Panc1 (cell line): ENCODE measurements at regions not wholly inside any gene's neighbourhood (a gene's known extent, or its start where the extent isn't known, plus 50 kb on each side); places are given as distances from the start of the nearest gene placed in this dataset.

ENCODE experiments used
- CTCF ChIP-seq: fragments of 450-650 bp; IDR thresholded peaks from 2 replicates; pipeline ENCODE4 v1.5.1; 2017; ENCODE audit warnings: mild to moderate bottlenecking
- POLR2AphosphoS5 ChIP-seq: IDR thresholded peaks from 2 replicates; pipeline ENCODE4 v1.6.1; 2012; ENCODE audit warnings: mild to moderate bottlenecking, low read depth, low read length, moderate library complexity
- REST ChIP-seq, 2 experiments: IDR thresholded peaks; 2 replicates each; pipeline ENCODE4 v1.6.1; 2011 to 2012; ENCODE audit warnings: low read depth in 2 of 2, control low read depth in 1 of 2, low read length in 1 of 2, mild to moderate bottlenecking in 1 of 2, moderate library complexity in 1 of 2; ENCODE audit not compliant: insufficient read depth in 1 of 2
- SIN3A ChIP-seq: IDR thresholded peaks from 2 replicates; pipeline ENCODE4 v1.6.1; 2012; ENCODE audit warnings: low read depth, mild to moderate bottlenecking, low read length, moderate library complexity, borderline replicate concordance; ENCODE audit not compliant: insufficient read depth
- TCF7L2 ChIP-seq: IDR thresholded peaks from 2 replicates; pipeline ENCODE4 v1.6.1; 2011; ENCODE audit warnings: mild to moderate bottlenecking, low read depth, low read length, inconsistent platforms

- TF ChIP-seq CTCF, result no peak
- no peak for TF ChIP-seq SIN3A
- no peak for TF ChIP-seq POLR2AphosphoS5
- no peak for TF ChIP-seq REST (IDR thresholded peaks at IDR 0.05; ENCODE audit: insufficient read depth in 1 of 2, low read depth in 2 of 2, low read length in 1 of 2)
- no peak for TF ChIP-seq TCF7L2
These were observed 69.9 kb downstream of the FOXL3 start for GRCh38 chr7:359766-360361.
